ENCODE measurements at regions not wholly inside any gene's neighbourhood (a gene's known extent, or its start where the extent isn't known, plus 50 kb on each side); places are given as distances from the start of the nearest gene placed in this dataset.
A peak's percentile ranks its signal among the peaks of the same experiment; 100 is the strongest.

- TF ChIP-seq CTCF (conservative IDR thresholded peaks at IDR 0.05; ENCODE audit: low read depth) = no peak
- ChIA-PET POLR2A (ENCODE audit: low non-redundant PET) (no interaction called here), CTCF (interaction anchor here (0.8 kb wide), 1 partner anchor 18 kb away, joined by 4 read pairs; no protein-coding TSS in a partner anchor)
- no peak overlapping the region for H3K27ac ChIP-seq
- DNase-seq (ENCODE audit: low spot score) = no peak
Observed at GRCh38 chr13:73210218-73210883, 151.5 kb downstream of the KLF5 start.

- CTCF ChIA-PET = no interaction called here
- DNase-seq (ENCODE audit: low spot score) = no peak
- H3K27ac ChIP-seq = no peak overlapping the region
- POLR2A ChIA-PET (ENCODE audit: low non-redundant PET) = no interaction called here
- no peak for TF ChIP-seq CTCF (conservative IDR thresholded peaks at IDR 0.05; ENCODE audit: low read depth)
Observed at GRCh38 chr13:73204952-73205351, 146.1 kb downstream of the KLF5 start.

- TF ChIP-seq CTCF (conservative IDR thresholded peaks at IDR 0.05; ENCODE audit: low read depth) = no peak
- ChIA-PET POLR2A (ENCODE audit: low non-redundant PET) (no interaction called here), CTCF (no interaction called here)
- peak; percentile 27 for DNase-seq (ENCODE audit: low spot score)
- H3K27ac ChIP-seq = no peak overlapping the region
Observed at GRCh38 chr13:73201626-73202025, 142.8 kb downstream of the KLF5 start.

- no peak for DNase-seq (ENCODE audit: low spot score)
- ChIA-PET CTCF (no interaction called here), POLR2A (ENCODE audit: low non-redundant PET) (no interaction called here)
- H3K27ac ChIP-seq = no peak overlapping the region
- TF ChIP-seq CTCF (conservative IDR thresholded peaks at IDR 0.05; ENCODE audit: low read depth) = no peak
Observed at GRCh38 chr13:73198991-73199411, 140.2 kb downstream of the KLF5 start.

- no peak overlapping the region for H3K27ac ChIP-seq
- no peak for DNase-seq (ENCODE audit: low spot score)
- ChIA-PET POLR2A (ENCODE audit: low non-redundant PET) (no interaction called here), CTCF (interaction anchor here (0.6 to 0.7 kb wide), 2 partner anchors 173 to 1316 kb away, joined by 3 read pairs; no protein-coding TSS in a partner anchor)
- no peak for TF ChIP-seq CTCF (conservative IDR thresholded peaks at IDR 0.05; ENCODE audit: low read depth)
Observed at GRCh38 chr13:73195091-73195490, 136.3 kb downstream of the KLF5 start.

GRCh38 chr13:73194310-73194709 is 135.5 kb downstream of the KLF5 start:
- TF ChIP-seq CTCF (conservative IDR thresholded peaks at IDR 0.05; ENCODE audit: low read depth) = no peak
- no peak for DNase-seq (ENCODE audit: low spot score)
- POLR2A ChIA-PET (ENCODE audit: low non-redundant PET) = no interaction called here
- CTCF ChIA-PET = no interaction called here
- no peak overlapping the region for H3K27ac ChIP-seq

Measured in RWPE1 (cell line).